IMR-90 (cell line): ENCODE measurements at regions not wholly inside any gene's neighbourhood (a gene's known extent, or its start where the extent isn't known, plus 50 kb on each side); places are given as distances from the start of the nearest gene placed in this dataset.

Source experiments
- ATAC-seq: fragments of 200-7000 bp; cut with Tn5 transposase; 2 replicates; pipeline ENCODE4 v1.9.1; 2020; ENCODE audit warnings: low read depth, mild to moderate bottlenecking, moderate library complexity
- BruUV-seq: library from RNA; stranded (reverse); fragments of 400-500 nt; replicated peaks from 2 replicates; lab custom pipeline; 2021; lab: Mats Ljungman, UMichigan
- CTCF ChIA-PET: fragments of 300-600 bp; formaldehyde crosslinking; extraction: SDS; loops from one replicate; lab custom pipeline; 2021; ENCODE audit warnings: antibody characterized with exemption; lab: Yijun Ruan, JAX
- POLR2A ChIA-PET: fragments of 300-600 bp; sonication (Branson Sonifier 250); formaldehyde crosslinking; loops from one replicate; lab custom pipeline; 2022; ENCODE audit warnings: antibody characterized with exemption; ENCODE audit not compliant: unreplicated experiment; lab: Charles Lee
- DNase-seq: peaks from one replicate; pipeline ENCODE4 v3.0.0; 2013
- H2AFZ ChIP-seq: replicated peaks from 2 replicates; pipeline ENCODE3; 2013; ENCODE audit warnings: low read length, mild to moderate bottlenecking; ENCODE audit not compliant: poor library complexity
- H2AK5ac ChIP-seq: 2 replicates; pipeline ENCODE4 v1.6.1; 2013; ENCODE audit warnings: low read depth, low read length, inconsistent platforms
- H2AK9ac ChIP-seq: replicated peaks from 2 replicates; pipeline ENCODE3; 2013; ENCODE audit warnings: mild to moderate bottlenecking, low read depth, low read length, moderate library complexity; ENCODE audit not compliant: poor library complexity
- H2BK120ac ChIP-seq: 2 replicates; pipeline ENCODE4 v1.6.1; 2013; ENCODE audit warnings: low read depth, low read length, inconsistent platforms
- H2BK15ac ChIP-seq: 3 replicates; pipeline ENCODE4 v1.6.1; 2013; ENCODE audit warnings: low read depth, low read length, inconsistent platforms
- H2BK20ac ChIP-seq: 2 replicates; pipeline ENCODE4 v1.6.1; 2013; ENCODE audit warnings: low read depth, mild to moderate bottlenecking, inconsistent platforms, low read length, moderate library complexity
- H2BK5ac ChIP-seq: 2 replicates; pipeline ENCODE4 v1.6.1; 2013; ENCODE audit warnings: mild to moderate bottlenecking, low read depth, low read length, inconsistent platforms; ENCODE audit not compliant: poor library complexity, severe bottlenecking
- H3K14ac ChIP-seq: replicated peaks from 2 replicates; pipeline ENCODE4 v1.6.1; 2013; ENCODE audit warnings: low read depth, low read length, inconsistent platforms
- H3K18ac ChIP-seq: 2 replicates; pipeline ENCODE4 v1.6.1; 2013; ENCODE audit warnings: low read depth, low read length, control low read depth
- H3K23ac ChIP-seq: 2 replicates; pipeline ENCODE4 v1.6.1; 2013; ENCODE audit warnings: low read depth, low read length, inconsistent platforms
- H3K27ac ChIP-seq: 2 replicates; pipeline ENCODE4 v1.5.1; 2013; ENCODE audit warnings: mild to moderate bottlenecking, control low read depth, low read length; ENCODE audit not compliant: insufficient read depth
- H3K27me3 ChIP-seq: 2 replicates; pipeline ENCODE4 v1.6.1; 2013; ENCODE audit warnings: low read length; ENCODE audit not compliant: control insufficient read depth, insufficient read depth
- H3K36me3 ChIP-seq: 2 replicates; pipeline ENCODE4 v1.6.1; 2013; ENCODE audit warnings: low read length, mixed read lengths; ENCODE audit not compliant: control insufficient read depth, insufficient read depth
- H3K4ac ChIP-seq: 2 replicates; pipeline ENCODE4 v1.6.1; 2013; ENCODE audit warnings: low read depth, low read length, inconsistent platforms
- H3K4me1 ChIP-seq: 2 replicates; pipeline ENCODE4 v1.6.1; 2013; ENCODE audit warnings: low read length, mixed read lengths; ENCODE audit not compliant: control insufficient read depth, insufficient read depth
- H3K4me2 ChIP-seq: 2 replicates; pipeline ENCODE4 v1.6.1; 2013; ENCODE audit warnings: low read depth, mild to moderate bottlenecking, control low read depth, low read length, moderate library complexity
- H3K4me3 ChIP-seq: 2 replicates; pipeline ENCODE4 v1.5.1; 2013; ENCODE audit warnings: low read depth, mild to moderate bottlenecking, control low read depth, low read length, moderate library complexity; ENCODE audit not compliant: insufficient read depth
- H3K56ac ChIP-seq: 2 replicates; pipeline ENCODE4 v1.6.1; 2013; ENCODE audit warnings: low read length, inconsistent platforms; ENCODE audit not compliant: insufficient read depth; ENCODE audit errors: extremely low read depth
- H3K79me1 ChIP-seq, 2 experiments: 2 replicates each; pipeline ENCODE4 v1.6.1; 2013; ENCODE audit warnings: low read length in 2 of 2, inconsistent platforms in 1 of 2, low read depth in 1 of 2
- H3K9ac ChIP-seq: 2 replicates; pipeline ENCODE4 v1.6.1; 2013; ENCODE audit warnings: low read depth, low read length, control low read depth
- H3K9me1 ChIP-seq: 2 replicates; pipeline ENCODE4 v1.6.1; 2013; ENCODE audit warnings: low read length, inconsistent platforms; ENCODE audit not compliant: insufficient read depth
- H3K9me3 ChIP-seq: 2 replicates; pipeline ENCODE4 v1.6.1; 2013; ENCODE audit warnings: low read length; ENCODE audit not compliant: control insufficient read depth, insufficient read depth
- H4K20me1 ChIP-seq: 2 replicates; pipeline ENCODE4 v1.6.1; 2013; ENCODE audit warnings: low read length, inconsistent platforms; ENCODE audit not compliant: insufficient read depth
- H4K5ac ChIP-seq: 2 replicates; pipeline ENCODE4 v1.6.1; 2013; ENCODE audit warnings: mild to moderate bottlenecking, low read depth, low read length, control low read depth
- H4K8ac ChIP-seq, 2 experiments: 2 replicates each; pipeline ENCODE4 v1.6.1; 2013; ENCODE audit warnings: low read depth in 2 of 2, low read length in 2 of 2, control low read depth in 1 of 2, inconsistent platforms in 1 of 2
- H4K91ac ChIP-seq: 2 replicates; pipeline ENCODE4 v1.6.1; 2013; ENCODE audit warnings: low read depth, low read length, inconsistent platforms; ENCODE audit not compliant: insufficient read depth
- BHLHE40 ChIP-seq: fragments of 150-350 bp; IDR thresholded peaks from 2 replicates; pipeline ENCODE4 v1.6.1; 2016; ENCODE audit warnings: mild to moderate bottlenecking, low read depth, low read length
- CEBPB ChIP-seq: IDR thresholded peaks from 2 replicates; pipeline ENCODE4 v1.6.1; 2012; ENCODE audit warnings: low read depth, low read length, improper control_type of control experiment
- CHD1 ChIP-seq: IDR thresholded peaks from 2 replicates; pipeline ENCODE4 v1.6.1; 2012; ENCODE audit warnings: low read depth, low read length, improper control_type of control experiment
- FOS ChIP-seq: fragments of 150-350 bp; IDR thresholded peaks from 2 replicates; pipeline ENCODE4 v1.6.1; 2016; ENCODE audit warnings: low read depth, low read length
- MAFK ChIP-seq: IDR thresholded peaks from 2 replicates; pipeline ENCODE4 v1.6.1; 2012; ENCODE audit warnings: low read depth, low read length, improper control_type of control experiment
- MAZ ChIP-seq: IDR thresholded peaks from 2 replicates; pipeline ENCODE4 v1.6.1; 2012; ENCODE audit warnings: low read depth, mild to moderate bottlenecking, low read length, improper control_type of control experiment, moderate library complexity, borderline replicate concordance
- MXI1 ChIP-seq: IDR thresholded peaks from 2 replicates; pipeline ENCODE4 v1.6.1; 2012; ENCODE audit warnings: low read depth, mild to moderate bottlenecking, low read length, moderate library complexity, borderline replicate concordance
- NFE2L2 ChIP-seq: fragments of 150-350 bp; IDR thresholded peaks from 2 replicates; pipeline ENCODE4 v1.6.1; 2016; ENCODE audit warnings: low read depth, mild to moderate bottlenecking, low read length
- POLR2A ChIP-seq: IDR thresholded peaks from 2 replicates; pipeline ENCODE4 v1.6.1; 2012; ENCODE audit warnings: mild to moderate bottlenecking, low read depth, low read length
- RCOR1 ChIP-seq: IDR thresholded peaks from 2 replicates; pipeline ENCODE4 v1.6.1; 2012; ENCODE audit warnings: mild to moderate bottlenecking, low read length, improper control_type of control experiment; ENCODE audit not compliant: insufficient replicate concordance
- RFX5 ChIP-seq: IDR thresholded peaks from 2 replicates; pipeline ENCODE4 v1.8.0; 2012; ENCODE audit warnings: low read depth, mild to moderate bottlenecking, low read length, moderate library complexity
- SMC3 ChIP-seq: fragments of 150-350 bp; IDR thresholded peaks from 2 replicates; pipeline ENCODE4 v1.6.1; 2016; ENCODE audit warnings: low read depth, mild to moderate bottlenecking, antibody characterized with exemption, low read length, moderate library complexity
- WGBS, 2 experiments: methylation state at CpG; one replicate each; pipeline versions ENCODE4 v1.1.5 to v1.1.7; 2013; ENCODE audit warnings: missing lambda C conversion rate in 2 of 2; ENCODE audit not compliant: insufficient read length in 1 of 2; ENCODE audit errors: extremely low coverage in 2 of 2; 5-methylcytosine and 5-hydroxymethylcytosine counted together
- dilution Hi-C: fragments of 300-500 bp; cut with HindIII; formaldehyde crosslinking; loops from one replicate; pipeline ENCODE4 v1.14.3; 2018; ENCODE audit warnings: low sequenced_read_pairs; ENCODE audit not compliant: unreplicated experiment
- in situ Hi-C: fragments of 300-500 bp; cut with MboI; formaldehyde crosslinking; loops from 3 replicates; pipeline ENCODE4 v1.14.3; 2019; ENCODE audit warnings: low sequenced_read_pairs, inconsistent platforms, mixed read lengths
- intact Hi-C: fragments of 100-400 bp; cut with micrococcal nuclease; formaldehyde crosslinking; loops from 2 replicates; pipeline ENCODE4 v1.10.0; 2022
- TF ChIP-seq, protein P1 (sequence below): fragments of 150-350 bp; IDR thresholded peaks from 2 replicates; pipeline ENCODE4 v1.6.1; 2017; ENCODE audit warnings: mild to moderate bottlenecking, antibody characterized with exemption, low read length, low read depth
- TF ChIP-seq, protein P2 (sequence below): fragments of 150-350 bp; IDR thresholded peaks from 2 replicates; pipeline ENCODE4 v1.6.1; 2016; ENCODE audit warnings: low read depth, mild to moderate bottlenecking, low read length, moderate library complexity, borderline replicate concordance
- TF ChIP-seq, protein P3 (sequence below): conservative IDR thresholded peaks from 2 replicates; pipeline ENCODE4 v1.5.1; 2012; ENCODE audit warnings: mild to moderate bottlenecking, low read depth, low read length, improper control_type of control experiment

DNA sequence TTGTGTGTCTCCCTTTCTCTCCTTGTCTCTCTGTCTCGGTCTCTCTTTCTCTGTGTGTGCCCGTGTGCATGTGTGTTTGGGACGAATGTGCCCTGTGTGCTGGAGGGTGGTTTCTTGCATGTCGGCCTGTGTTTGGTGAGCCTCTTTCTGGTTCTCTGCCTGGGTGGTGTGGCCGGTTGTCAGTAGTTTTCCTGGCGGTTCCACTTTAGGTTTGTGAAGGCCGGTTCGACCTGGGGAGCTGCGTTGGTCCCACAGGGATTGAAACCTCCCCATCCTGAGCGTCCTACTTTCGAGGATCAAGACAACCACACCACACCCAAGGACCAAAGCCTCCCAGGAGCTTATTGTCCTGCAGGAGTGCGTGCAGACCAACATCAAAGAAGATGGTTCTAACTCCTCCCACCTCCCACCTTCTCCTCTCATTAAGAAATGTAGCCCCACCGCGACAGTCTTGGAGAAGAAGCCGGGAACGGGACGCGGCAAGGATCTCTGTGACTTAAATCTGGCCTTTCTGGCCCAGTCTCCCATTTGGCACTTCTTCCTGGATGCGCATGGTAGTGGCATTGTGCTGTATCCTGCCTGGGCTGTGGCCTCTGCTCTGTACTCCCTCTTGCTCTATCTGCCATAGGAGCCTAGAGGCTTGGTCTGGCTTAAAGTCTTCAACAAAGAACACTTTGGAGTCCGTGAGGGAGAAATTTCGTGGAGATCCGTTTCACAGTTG is 1685.0 kb downstream of the TP53TG3F start:
- BruUV-seq = no TSS peak
- CTCF ChIA-PET = no interaction called here
- no peak overlapping the region for H3K14ac ChIP-seq
- no peak overlapping the region for H3K56ac ChIP-seq
- no peaks in the 10 kb centered on the region for H3K9me1 ChIP-seq
- H3K36me3 ChIP-seq = no peaks in the 10 kb centered on the region
- H3K9ac ChIP-seq = no peak overlapping the region
- POLR2A ChIA-PET = no interaction called here
- no peak overlapping the region for H4K8ac ChIP-seq
- ATAC-seq (no peak), DNase-seq (no peak)
- dilution Hi-C loops (no loop called here), intact Hi-C loops (no loop called here), in situ Hi-C loops (no loop called here)
- no peak overlapping the region for H2BK15ac ChIP-seq
- H3K4me2 ChIP-seq = no peak overlapping the region
- H3K23ac ChIP-seq = no peak overlapping the region
- no peak overlapping the region for H3K18ac ChIP-seq
- H2BK120ac ChIP-seq = no peak overlapping the region
- H2AK5ac ChIP-seq = no peak overlapping the region
- H2BK5ac ChIP-seq = no peak overlapping the region
- H3K4me3 ChIP-seq = no peak overlapping the region
- H3K27ac ChIP-seq = no peak overlapping the region
- no peak overlapping the region for H2BK20ac ChIP-seq
- no peak overlapping the region for H3K4ac ChIP-seq
- H2AK9ac ChIP-seq = no peak overlapping the region
- H2AFZ ChIP-seq = no peak overlapping the region
- H3K4me1 ChIP-seq = no peaks in the 10 kb centered on the region
- no peaks in the 10 kb centered on the region for H3K79me1 ChIP-seq
- peaks cover 57% of the 10 kb centered on the region for H3K9me3 ChIP-seq
- TF ChIP-seq CEBPB (no peak), FOS (no peak), MAFK (no peak), NFE2L2 (no peak), MAZ (no peak), SMC3 (no peak), CHD1 (no peak), BHLHE40 (no peak), RCOR1 (no peak), MXI1 (no peak), RFX5 (no peak), POLR2A (no peak)
- TF ChIP-seq, protein P1, sequence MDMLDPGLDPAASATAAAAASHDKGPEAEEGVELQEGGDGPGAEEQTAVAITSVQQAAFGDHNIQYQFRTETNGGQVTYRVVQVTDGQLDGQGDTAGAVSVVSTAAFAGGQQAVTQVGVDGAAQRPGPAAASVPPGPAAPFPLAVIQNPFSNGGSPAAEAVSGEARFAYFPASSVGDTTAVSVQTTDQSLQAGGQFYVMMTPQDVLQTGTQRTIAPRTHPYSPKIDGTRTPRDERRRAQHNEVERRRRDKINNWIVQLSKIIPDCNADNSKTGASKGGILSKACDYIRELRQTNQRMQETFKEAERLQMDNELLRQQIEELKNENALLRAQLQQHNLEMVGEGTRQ = no peak
- TF ChIP-seq, protein P2, sequence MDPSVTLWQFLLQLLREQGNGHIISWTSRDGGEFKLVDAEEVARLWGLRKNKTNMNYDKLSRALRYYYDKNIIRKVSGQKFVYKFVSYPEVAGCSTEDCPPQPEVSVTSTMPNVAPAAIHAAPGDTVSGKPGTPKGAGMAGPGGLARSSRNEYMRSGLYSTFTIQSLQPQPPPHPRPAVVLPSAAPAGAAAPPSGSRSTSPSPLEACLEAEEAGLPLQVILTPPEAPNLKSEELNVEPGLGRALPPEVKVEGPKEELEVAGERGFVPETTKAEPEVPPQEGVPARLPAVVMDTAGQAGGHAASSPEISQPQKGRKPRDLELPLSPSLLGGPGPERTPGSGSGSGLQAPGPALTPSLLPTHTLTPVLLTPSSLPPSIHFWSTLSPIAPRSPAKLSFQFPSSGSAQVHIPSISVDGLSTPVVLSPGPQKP = no peak
- TF ChIP-seq, protein P3, sequence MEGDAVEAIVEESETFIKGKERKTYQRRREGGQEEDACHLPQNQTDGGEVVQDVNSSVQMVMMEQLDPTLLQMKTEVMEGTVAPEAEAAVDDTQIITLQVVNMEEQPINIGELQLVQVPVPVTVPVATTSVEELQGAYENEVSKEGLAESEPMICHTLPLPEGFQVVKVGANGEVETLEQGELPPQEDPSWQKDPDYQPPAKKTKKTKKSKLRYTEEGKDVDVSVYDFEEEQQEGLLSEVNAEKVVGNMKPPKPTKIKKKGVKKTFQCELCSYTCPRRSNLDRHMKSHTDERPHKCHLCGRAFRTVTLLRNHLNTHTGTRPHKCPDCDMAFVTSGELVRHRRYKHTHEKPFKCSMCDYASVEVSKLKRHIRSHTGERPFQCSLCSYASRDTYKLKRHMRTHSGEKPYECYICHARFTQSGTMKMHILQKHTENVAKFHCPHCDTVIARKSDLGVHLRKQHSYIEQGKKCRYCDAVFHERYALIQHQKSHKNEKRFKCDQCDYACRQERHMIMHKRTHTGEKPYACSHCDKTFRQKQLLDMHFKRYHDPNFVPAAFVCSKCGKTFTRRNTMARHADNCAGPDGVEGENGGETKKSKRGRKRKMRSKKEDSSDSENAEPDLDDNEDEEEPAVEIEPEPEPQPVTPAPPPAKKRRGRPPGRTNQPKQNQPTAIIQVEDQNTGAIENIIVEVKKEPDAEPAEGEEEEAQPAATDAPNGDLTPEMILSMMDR = no peak
- H4K20me1 ChIP-seq = no peaks in the 10 kb centered on the region
- no peaks in the 10 kb centered on the region for H3K27me3 ChIP-seq
- no peak overlapping the region for H4K91ac ChIP-seq
- no peak overlapping the region for H4K5ac ChIP-seq
- WGBS, 2 experiments = 68% methylated on average over 8 of the region's 22 CpGs; no CpG with 5 or more reads in 1 of the 2 experiments
